HepG2 (cell line): ENCODE measurements at regions not wholly inside any gene's neighbourhood (a gene's known extent, or its start where the extent isn't known, plus 50 kb on each side); places are given as distances from the start of the nearest gene placed in this dataset.

Source experiments
- ATF1 ChIP-seq: IDR thresholded peaks from 2 replicates; pipeline ENCODE4 v1.6.1; 2016; ENCODE audit warnings: mild to moderate bottlenecking, control low read depth
- CSRNP1 ChIP-seq: sonication (generic); formaldehyde crosslinking; IDR thresholded peaks from 2 replicates; pipeline ENCODE4 v1.8.1; 2023; ENCODE audit warnings: mild to moderate bottlenecking, missing genetic modification reagents
- DNMT1 ChIP-seq: sonication (generic); formaldehyde crosslinking; IDR thresholded peaks from 2 replicates; pipeline ENCODE4 v1.5.1; 2020; ENCODE audit warnings: mild to moderate bottlenecking, missing genetic modification reagents
- EP300 ChIP-seq, 3 experiments: sonication (generic) in 1 of 3; formaldehyde crosslinking in 1 of 3; IDR thresholded peaks; 2 replicates each; pipeline versions ENCODE4 v1.5.1 to v1.6.1; 2011 to 2020; ENCODE audit warnings: low read depth in 2 of 3, low read length in 2 of 3, borderline replicate concordance in 1 of 3, improper control_type of control experiment in 1 of 3, mild to moderate bottlenecking in 1 of 3, missing genetic modification reagents in 1 of 3, moderate library complexity in 1 of 3
- ESRRA ChIP-seq: sonication (generic); formaldehyde crosslinking; IDR thresholded peaks from 2 replicates; pipeline ENCODE4 v1.5.1; 2020; ENCODE audit warnings: mild to moderate bottlenecking, low read depth, missing genetic modification reagents
- FOSL2 ChIP-seq: sonication (generic); formaldehyde crosslinking; IDR thresholded peaks from 2 replicates; pipeline ENCODE4 v1.4.0; 2020; ENCODE audit warnings: missing genetic modification reagents
- GABPB1 ChIP-seq: IDR thresholded peaks from 2 replicates; pipeline ENCODE4 v1.6.1; 2016; ENCODE audit warnings: mild to moderate bottlenecking, missing genetic modification reagents, moderate library complexity, missing compliant biosample characterization
- HMGXB3 ChIP-seq: sonication (generic); formaldehyde crosslinking; IDR thresholded peaks from 2 replicates; pipeline ENCODE4 v1.4.0; 2020; ENCODE audit warnings: missing genetic modification reagents, borderline replicate concordance
- HNF4A ChIP-seq: sonication (generic); formaldehyde crosslinking; IDR thresholded peaks from 2 replicates; pipeline ENCODE4 v1.4.0; 2020; ENCODE audit warnings: missing genetic modification reagents
- HOXA5 ChIP-seq: sonication (generic); formaldehyde crosslinking; IDR thresholded peaks from 2 replicates; pipeline ENCODE4 v1.4.0; 2020; ENCODE audit warnings: missing genetic modification reagents
- MAX ChIP-seq: IDR thresholded peaks from 2 replicates; pipeline ENCODE4 v1.6.1; 2012; ENCODE audit warnings: inconsistent platforms
- MED1 ChIP-seq: sonication (generic); formaldehyde crosslinking; IDR thresholded peaks from 2 replicates; pipeline ENCODE4 v1.4.0; 2020; ENCODE audit warnings: missing genetic modification reagents
- NCOA2 ChIP-seq: sonication (generic); formaldehyde crosslinking; IDR thresholded peaks from 2 replicates; pipeline ENCODE4 v1.8.0; 2022; ENCODE audit warnings: inconsistent platforms
- NONO ChIP-seq, 2 experiments: fragments of 450-650 bp in 1 of 2; sonication (generic) in 1 of 2; formaldehyde crosslinking in 1 of 2; IDR thresholded peaks in 1 of 2; conservative IDR thresholded peaks in 1 of 2; 2 replicates each; pipeline versions ENCODE4 v1.6.1 to v1.8.0; 2017 to 2022; ENCODE audit warnings: mild to moderate bottlenecking in 1 of 2, missing genetic modification reagents in 1 of 2, moderate library complexity in 1 of 2
- NR2F2 ChIP-seq: IDR thresholded peaks from 2 replicates; pipeline ENCODE4 v1.6.1; 2012; ENCODE audit warnings: low read depth, inconsistent platforms, borderline replicate concordance
- PITX1 ChIP-seq: sonication (generic); formaldehyde crosslinking; IDR thresholded peaks from 2 replicates; pipeline ENCODE4 v1.5.1; 2020; ENCODE audit warnings: mild to moderate bottlenecking, missing genetic modification reagents
- RCOR2 ChIP-seq: IDR thresholded peaks from 2 replicates; pipeline ENCODE4 v1.6.1; 2016; ENCODE audit warnings: missing biosample characterization, missing genetic modification reagents
- RELA ChIP-seq: sonication (generic); formaldehyde crosslinking; IDR thresholded peaks from 2 replicates; pipeline ENCODE4 v1.4.0; 2020; ENCODE audit warnings: missing genetic modification reagents
- SIX4 ChIP-seq: sonication (generic); formaldehyde crosslinking; IDR thresholded peaks from 2 replicates; pipeline ENCODE4 v1.4.0; 2020; ENCODE audit warnings: missing genetic modification reagents
- SOX6 ChIP-seq, 2 experiments: fragments of 450-650 bp in 1 of 2; sonication (generic) in 1 of 2; formaldehyde crosslinking in 1 of 2; IDR thresholded peaks; 2 replicates each; pipeline versions ENCODE4 v1.4.0 to v1.6.1; 2017 to 2020; ENCODE audit warnings: antibody characterized with exemption in 1 of 2, mild to moderate bottlenecking in 1 of 2, missing genetic modification reagents in 1 of 2
- SP4 ChIP-seq: sonication (generic); formaldehyde crosslinking; IDR thresholded peaks from 2 replicates; pipeline ENCODE4 v1.8.1; 2023; ENCODE audit warnings: mild to moderate bottlenecking, missing genetic modification reagents
- ZBTB7B ChIP-seq: sonication (generic); formaldehyde crosslinking; IDR thresholded peaks from 2 replicates; pipeline ENCODE4 v1.4.0; 2020; ENCODE audit warnings: missing genetic modification reagents
- ZFP62 ChIP-seq: sonication (generic); formaldehyde crosslinking; IDR thresholded peaks from 2 replicates; pipeline ENCODE4 v1.4.0; 2020; ENCODE audit warnings: missing genetic modification reagents
- ZNF20 ChIP-seq: sonication (generic); formaldehyde crosslinking; IDR thresholded peaks from 2 replicates; pipeline ENCODE4 v1.4.0; 2020; ENCODE audit warnings: mild to moderate bottlenecking, moderate library complexity, missing genetic modification reagents
- ZNF605 ChIP-seq: sonication (generic); formaldehyde crosslinking; IDR thresholded peaks from 2 replicates; pipeline ENCODE4 v1.8.0; 2022; ENCODE audit warnings: mild to moderate bottlenecking, missing genetic modification reagents
- ZNF629 ChIP-seq: sonication (generic); formaldehyde crosslinking; conservative IDR thresholded peaks from 2 replicates; pipeline ENCODE4 v1.5.0; 2020; ENCODE audit warnings: missing genetic modification reagents
- ZNF75D ChIP-seq: sonication (generic); formaldehyde crosslinking; IDR thresholded peaks from 2 replicates; pipeline ENCODE4 v1.8.1; 2023; ENCODE audit warnings: missing genetic modification reagents, mild to moderate bottlenecking, borderline replicate concordance

GRCh38 chr1:94697839-94698238 is 122.3 kb upstream of the SLC44A3 start (continued):
- TF ChIP-seq NR2F2 = peak; percentile 66; the same call in 1 of the 2 replicates
- peak; percentile 87 for TF ChIP-seq PITX1 (CRISPR knock-in tag)
- TF ChIP-seq RCOR2 (CRISPR knock-in tag) = peak; percentile 51; the same call in 1 of the 2 replicates
- TF ChIP-seq ZNF629 (CRISPR knock-in tag) = no peak
- peak; percentile 72 for TF ChIP-seq NCOA2 (CRISPR knock-in tag)
- TF ChIP-seq DNMT1 (CRISPR knock-in tag) = no peak
- no peak for TF ChIP-seq ZNF75D (CRISPR knock-in tag)
- no peak for TF ChIP-seq SOX6 (IDR thresholded peaks at IDR 0.05)
- peak; percentile 99 for TF ChIP-seq SOX6 (CRISPR knock-in tag; IDR thresholded peaks at IDR 0.05)
- no peak for TF ChIP-seq ZNF20 (CRISPR knock-in tag)
- TF ChIP-seq ZFP62 (CRISPR knock-in tag) = no peak
- no peak for TF ChIP-seq CSRNP1 (CRISPR knock-in tag)
- TF ChIP-seq SP4 (CRISPR knock-in tag) = no peak
- peak; percentile 50 for TF ChIP-seq FOSL2 (CRISPR knock-in tag)
- TF ChIP-seq MAX = peak; percentile 19; the same call in 1 of the 2 replicates
- TF ChIP-seq ATF1 (CRISPR knock-in tag) = peak; percentile 59
- no peak for TF ChIP-seq HMGXB3 (CRISPR knock-in tag)
- TF ChIP-seq GABPB1 = no peak
- TF ChIP-seq EP300 (IDR thresholded peaks at IDR 0.05; ENCODE audit: low read depth in 2 of 2, low read length in 2 of 2) = peak in 1 of 2 experiments; percentile 86; a peak in 2 of 4 replicates
- TF ChIP-seq EP300 (CRISPR knock-in tag; IDR thresholded peaks at IDR 0.05; ENCODE audit: borderline replicate concordance) = peak; percentile 27; the same call in 1 of the 2 replicates
- 0 out of 2 replicates have a peak, but pooled peaks have one; percentile 23 for TF ChIP-seq SIX4 (CRISPR knock-in tag)
- TF ChIP-seq NONO (IDR thresholded peaks at IDR 0.05) = no peak
- peak; percentile 54; the same call in 1 of the 2 replicates for TF ChIP-seq NONO (CRISPR knock-in tag; conservative IDR thresholded peaks at IDR 0.05)
- TF ChIP-seq ESRRA (CRISPR knock-in tag) = peak; percentile 46; the same call in 1 of the 2 replicates
- TF ChIP-seq ZNF605 (CRISPR knock-in tag) = no peak
- TF ChIP-seq RELA (CRISPR knock-in tag) = no peak
- peak; percentile 84 for TF ChIP-seq ZBTB7B (CRISPR knock-in tag)
- TF ChIP-seq HNF4A (CRISPR knock-in tag) = peak; percentile 89
- TF ChIP-seq HOXA5 (CRISPR knock-in tag) = no peak
- TF ChIP-seq MED1 = peak; percentile 77
